ENCODE measurements at regions not wholly inside any gene's neighbourhood (a gene's known extent, or its start where the extent isn't known, plus 50 kb on each side); places are given as distances from the start of the nearest gene placed in this dataset.

- no peak for DNase-seq
Observed at GRCh38 chr7:22657479-22657878, 69.5 kb upstream of the IL6 start.

- no peak for DNase-seq
Observed at GRCh38 chr7:22655781-22656180, 71.2 kb upstream of the IL6 start.

DNA sequence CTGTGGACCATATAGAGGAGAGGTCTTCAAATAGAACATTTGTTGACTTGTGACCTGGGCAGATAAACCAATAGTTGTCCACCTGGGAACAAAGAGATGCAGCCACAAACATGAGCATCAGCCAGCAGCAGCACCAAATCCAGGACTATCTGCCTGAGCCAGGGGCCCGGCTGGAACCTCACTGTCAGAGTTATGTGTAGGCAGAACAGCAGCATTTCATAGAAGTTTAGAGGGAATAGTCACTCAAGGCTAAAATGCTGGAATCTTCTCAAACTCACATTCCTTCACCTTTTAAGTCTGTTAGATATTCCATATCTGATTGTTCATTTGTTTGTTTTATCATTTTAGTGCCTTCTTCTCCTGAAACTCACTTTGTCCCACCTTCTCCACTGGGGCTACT lies 72.2 kb upstream of the IL6 start:
- no peak for DNase-seq

DNA sequence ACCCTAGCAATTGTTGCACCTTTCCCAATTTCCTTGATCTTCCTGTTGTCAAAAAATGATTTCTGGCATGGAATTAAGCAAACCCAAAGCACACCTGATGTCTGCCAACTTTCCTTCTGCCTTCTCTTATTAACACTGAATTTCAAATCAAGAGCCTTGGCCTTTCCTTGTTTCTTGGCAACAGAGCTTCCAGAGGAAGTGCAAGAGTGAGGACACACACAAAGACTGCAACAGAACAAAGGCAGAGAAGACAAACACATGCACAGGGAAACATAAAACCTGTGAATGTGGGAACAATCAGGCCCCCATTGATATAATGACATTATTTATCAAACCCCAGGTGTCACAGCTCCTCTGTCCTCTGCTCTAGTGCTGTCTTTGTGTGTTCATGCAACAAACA lies 73.0 kb upstream of the IL6 start:
- DNase-seq = no peak

DNA sequence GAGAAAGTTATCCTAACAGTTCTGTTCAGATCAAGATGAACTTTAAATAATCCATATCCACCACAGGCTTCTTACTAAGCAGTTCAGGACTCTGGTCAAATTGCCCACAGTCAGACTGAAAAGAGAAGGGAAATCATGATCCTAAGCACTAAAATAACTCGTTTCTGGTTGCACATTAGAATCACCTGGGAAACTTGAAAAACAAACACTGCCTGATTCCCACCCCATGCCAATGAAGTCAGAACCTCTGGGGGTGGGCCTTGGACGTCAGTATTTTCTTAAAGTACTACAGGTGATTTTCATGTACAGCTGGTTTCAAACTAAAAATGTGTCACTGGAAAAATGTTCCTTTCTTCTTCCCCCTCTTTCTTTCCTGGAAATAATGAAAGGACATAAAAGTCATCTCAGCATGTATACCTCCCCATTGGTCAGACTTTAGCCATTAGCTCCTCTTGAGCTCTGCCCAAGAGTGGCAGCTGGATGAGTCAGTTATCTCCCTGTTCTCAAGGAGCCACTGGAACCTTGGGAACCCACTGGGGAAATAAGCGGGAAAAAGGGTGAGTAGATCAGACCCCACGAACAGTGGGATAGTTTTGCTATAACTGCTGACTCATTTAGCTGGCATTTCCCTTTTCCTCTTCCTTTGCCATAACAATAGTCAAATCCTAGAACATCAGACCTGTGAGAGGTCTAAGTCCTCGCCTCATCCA lies 75.3 kb upstream of the IL6 start:
- no peak for DNase-seq

DNA sequence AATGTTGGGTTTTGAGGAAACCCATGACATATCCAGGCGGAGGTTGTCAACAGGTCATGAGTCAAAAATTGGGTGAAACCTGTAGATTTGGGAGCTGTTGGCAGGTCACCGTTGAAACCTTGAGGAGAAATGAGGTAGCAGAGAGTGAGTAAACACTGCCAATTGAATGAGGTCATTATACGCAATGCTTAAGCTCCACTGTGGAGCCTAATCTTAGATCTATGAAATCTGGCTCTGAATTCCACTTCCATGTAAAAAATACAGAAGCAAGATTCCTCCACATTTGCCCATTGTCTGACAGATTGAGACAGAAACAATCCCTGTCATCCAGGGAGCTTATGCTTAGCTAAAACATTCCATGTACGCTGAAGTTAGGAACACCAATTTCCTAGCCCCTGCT lies 76.0 kb upstream of the IL6 start:
- DNase-seq = no peak

GRCh38 chr7:22649686-22650085 lies 77.3 kb upstream of the IL6 start:
- DNase-seq = no peak

DNA sequence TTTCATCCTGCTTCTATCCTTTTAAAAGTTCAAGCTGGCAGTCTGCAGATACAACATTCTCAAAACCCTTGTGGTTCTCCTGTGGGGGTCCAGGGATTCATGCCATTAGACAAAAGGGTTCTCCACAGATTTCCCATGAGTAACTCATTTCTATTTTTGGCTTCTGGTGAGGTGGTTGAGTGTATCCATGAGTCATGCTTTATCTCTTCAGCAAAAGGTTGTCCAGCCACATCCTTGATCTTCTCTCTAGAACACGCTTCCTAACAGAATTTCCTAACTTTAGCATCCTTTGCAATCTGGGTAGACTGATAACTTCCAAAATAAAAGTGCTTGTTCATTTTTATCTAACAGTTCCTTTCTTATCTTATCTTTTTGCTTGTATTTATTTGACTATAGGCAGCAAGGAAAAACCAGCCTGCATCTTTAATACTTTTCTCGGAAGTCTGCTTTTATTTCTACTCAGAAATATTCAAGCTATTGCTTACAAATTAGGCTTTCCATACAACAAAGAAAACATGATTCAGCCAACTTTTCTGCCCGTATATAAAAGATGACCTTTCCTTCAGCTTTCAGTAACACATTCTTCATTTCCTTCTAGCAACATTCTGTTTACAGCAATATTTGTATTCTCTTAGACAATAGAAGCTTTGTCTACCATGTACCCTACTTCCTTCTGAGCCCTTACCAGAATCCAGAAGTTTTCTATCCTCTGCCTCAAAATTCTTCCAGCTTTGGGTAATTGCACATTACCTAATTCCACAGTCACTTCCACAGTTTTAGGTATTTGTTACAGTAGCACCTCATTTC lies 79.3 kb upstream of the IL6 start:
- DNase-seq = no peak

DNA sequence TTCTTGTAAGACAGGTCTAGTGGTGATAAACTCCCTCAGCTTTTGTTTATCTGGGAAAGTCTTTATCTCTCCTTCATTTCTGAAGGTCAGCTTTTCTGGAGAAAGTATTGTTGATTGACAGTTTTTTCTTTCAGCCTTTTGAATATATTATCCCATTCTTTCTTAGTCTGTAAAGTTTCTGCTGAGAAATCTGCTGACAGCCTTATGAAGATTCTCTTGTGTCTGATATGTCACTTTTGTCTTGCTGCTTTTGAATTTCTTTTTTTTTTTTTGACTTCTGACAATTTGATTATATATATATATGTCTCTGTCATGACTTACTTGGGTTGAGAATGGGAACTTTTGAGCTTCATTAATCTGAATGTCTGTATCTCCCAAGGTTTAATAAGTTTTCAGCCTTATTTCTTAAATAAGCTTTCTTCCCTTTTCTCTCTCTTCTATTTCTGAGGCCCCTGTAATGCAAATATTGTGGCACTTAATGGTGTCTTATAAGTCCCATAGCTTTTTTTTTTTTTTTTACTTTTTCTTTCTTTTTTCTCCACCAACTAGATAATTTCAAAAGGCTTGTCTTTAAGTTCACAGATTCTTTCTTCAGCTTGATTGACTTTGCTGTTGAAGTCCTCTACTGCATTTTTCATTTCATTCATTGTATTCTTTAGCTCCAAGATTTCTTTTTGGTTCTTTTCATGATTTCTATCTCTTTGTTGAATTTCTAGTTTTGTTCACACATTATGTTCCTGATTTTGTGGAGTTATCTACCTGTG lies 81.4 kb upstream of the IL6 start:
- no peak for DNase-seq

- DNase-seq = no peak
Observed at GRCh38 chr7:22642454-22642853, 84.5 kb upstream of the IL6 start.

- no peak for DNase-seq
Observed at GRCh38 chr7:22640269-22640668, 86.7 kb upstream of the IL6 start.

DNA sequence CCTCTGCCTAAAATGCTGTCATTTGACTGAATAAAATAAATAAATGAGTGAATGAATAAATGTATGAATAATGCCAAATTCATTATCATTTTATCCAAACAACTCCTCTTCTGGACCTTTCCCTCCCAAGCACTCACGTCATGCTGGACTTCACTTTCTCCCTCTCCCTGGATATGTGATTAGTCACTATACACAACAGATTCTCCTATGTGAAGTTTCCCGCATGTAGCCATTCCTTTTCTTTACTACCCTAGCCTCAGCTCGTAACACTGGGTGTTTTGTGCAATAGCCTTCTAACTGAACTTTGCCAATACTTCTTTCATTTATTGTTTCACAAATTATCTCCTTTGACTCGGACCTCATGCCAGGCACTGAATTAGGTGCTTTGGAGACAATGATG lies 87.6 kb upstream of the IL6 start:
- DNase-seq = no peak

GRCh38 chr7:22635349-22635748 lies 91.7 kb upstream of the IL6 start:
- no peak for DNase-seq

DNA sequence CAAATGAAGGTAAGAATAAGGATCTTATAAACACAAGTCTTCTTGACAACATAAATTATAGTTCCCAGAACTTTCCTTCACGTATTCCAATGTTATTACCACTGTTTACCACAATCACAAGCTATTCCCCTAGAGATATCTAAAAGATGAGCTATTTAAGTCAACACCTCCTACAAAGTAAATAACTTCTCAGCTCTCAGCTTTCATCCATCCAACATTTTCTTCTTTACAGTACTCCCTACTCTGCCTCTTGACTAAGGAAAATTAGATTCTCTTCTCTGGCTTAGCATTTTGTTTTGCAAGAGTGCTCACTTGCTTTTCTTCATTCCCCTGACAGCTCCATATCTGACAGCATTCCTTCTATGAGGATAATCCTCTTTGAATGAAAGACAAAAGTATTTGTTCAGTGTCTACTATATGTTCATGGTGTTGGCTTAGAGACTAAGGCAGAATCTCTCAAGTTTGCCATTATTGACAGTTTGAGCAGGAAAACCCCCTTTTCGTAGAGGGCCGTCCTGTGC lies 93.0 kb upstream of the IL6 start:
- no peak for DNase-seq

DNA sequence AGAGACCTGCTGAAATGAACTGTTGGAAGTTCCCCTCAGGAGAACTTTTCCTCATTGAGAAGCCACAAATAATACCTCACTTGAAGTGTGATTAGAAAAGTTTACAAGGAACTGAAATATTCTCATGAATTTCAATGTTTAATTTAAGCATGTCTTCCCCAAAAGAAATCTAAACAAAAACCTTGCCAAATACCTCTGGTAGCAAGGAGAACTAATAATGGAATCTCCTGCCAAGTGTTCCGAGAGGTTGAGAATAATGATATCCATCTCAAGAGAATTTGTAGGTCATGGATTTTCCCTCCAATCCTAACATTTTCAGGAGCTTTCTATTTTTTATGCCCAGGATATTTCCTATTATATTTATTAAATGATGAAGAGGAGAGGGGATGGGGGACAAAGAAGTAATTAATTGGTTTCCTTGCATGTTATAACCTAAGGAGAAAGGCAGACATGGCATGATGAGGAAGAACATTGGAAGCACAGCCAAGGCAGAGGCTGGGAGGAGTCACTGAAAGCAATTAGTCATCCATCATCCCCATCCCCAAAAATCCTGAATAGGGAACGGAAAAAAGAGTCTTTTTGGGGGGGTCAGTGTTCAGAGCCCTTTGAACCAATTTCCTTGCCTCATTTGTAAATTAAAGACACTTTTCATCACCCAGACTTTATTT lies 93.6 kb upstream of the IL6 start:
- no peak for DNase-seq

GRCh38 chr7:22632674-22633073 lies 94.3 kb upstream of the IL6 start:
- DNase-seq = no peak

DNA sequence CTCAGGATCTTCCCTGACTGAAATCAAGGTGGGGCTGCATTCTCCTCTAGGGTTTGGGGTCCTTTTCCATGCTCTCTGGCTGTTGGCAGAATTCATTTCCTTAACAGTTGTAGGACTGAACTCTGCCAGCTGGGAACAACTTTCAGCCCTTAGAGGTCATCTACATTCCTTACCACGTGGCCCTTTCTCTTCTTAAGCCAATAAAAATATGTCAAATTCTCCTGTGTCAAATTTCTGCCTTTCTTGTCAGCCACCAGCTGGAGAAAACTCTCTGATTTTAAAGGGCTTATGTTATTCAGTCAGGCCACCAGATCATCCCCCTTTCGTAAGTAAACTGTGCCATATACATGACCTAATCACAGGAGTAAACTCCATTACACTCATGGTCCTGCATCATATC lies 95.3 kb upstream of the IL6 start:
- no peak for DNase-seq

- DNase-seq = no peak
Observed at GRCh38 chr7:22630069-22630468, 96.9 kb upstream of the IL6 start.

DNA sequence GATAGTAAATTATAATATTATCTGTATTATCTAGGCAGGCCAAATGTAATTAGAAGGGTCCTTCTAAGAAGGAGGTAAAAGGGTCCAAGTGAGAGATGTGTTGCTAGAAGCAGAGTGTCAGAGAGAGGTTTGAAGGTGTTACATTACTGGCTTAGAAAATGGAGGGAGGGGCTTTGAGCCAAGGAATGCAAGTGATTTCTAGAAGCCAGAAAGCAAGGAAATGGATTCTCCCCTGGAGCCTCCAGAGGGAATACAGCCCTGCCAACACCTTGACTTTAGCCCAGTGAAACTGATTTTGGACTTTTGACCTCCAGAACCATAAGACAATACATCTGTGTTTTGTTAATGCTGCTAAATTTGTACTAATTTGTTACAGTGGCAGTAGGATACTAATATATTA lies 97.9 kb upstream of the IL6 start:
- DNase-seq = peak; percentile 47

GRCh38 chr7:22628112-22628511 lies 98.9 kb upstream of the IL6 start:
- DNase-seq = no peak

- no peak for DNase-seq
Observed at GRCh38 chr7:22627136-22627535, 99.9 kb upstream of the IL6 start.

DNA sequence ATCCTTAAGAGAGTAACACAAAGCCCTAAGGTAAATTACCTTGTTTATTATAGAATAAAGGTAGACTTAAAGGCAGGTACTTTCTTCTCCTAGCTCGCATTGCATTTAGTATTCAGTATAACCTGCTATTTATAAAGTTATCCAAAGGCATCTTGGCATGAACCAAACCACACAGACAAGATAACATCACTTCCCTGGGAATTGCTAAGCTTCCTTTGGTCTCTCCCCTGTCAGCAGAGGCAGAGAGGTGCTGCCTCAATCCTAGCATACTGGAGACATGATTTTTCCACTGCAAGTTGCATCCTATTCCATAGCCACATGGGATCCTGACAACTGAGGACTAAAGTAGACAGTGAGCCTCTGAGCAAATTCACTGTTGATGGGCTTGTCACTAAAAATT lies 101.7 kb upstream of the IL6 start:
- no peak for DNase-seq
